IMR-90 (cell line): ENCODE measurements at regions not wholly inside any gene's neighbourhood (a gene's known extent, or its start where the extent isn't known, plus 50 kb on each side); places are given as distances from the start of the nearest gene placed in this dataset.

Experiments used
- ATAC-seq: fragments of 200-7000 bp; cut with Tn5 transposase; 2 replicates; pipeline ENCODE4 v1.9.1; 2020; ENCODE audit warnings: low read depth, mild to moderate bottlenecking, moderate library complexity
- BruUV-seq: library from RNA; stranded (reverse); fragments of 400-500 nt; replicated peaks from 2 replicates; lab custom pipeline; 2021; lab: Mats Ljungman, UMichigan
- CTCF ChIA-PET: fragments of 300-600 bp; formaldehyde crosslinking; extraction: SDS; loops from one replicate; lab custom pipeline; 2021; ENCODE audit warnings: antibody characterized with exemption; lab: Yijun Ruan, JAX
- POLR2A ChIA-PET: fragments of 300-600 bp; sonication (Branson Sonifier 250); formaldehyde crosslinking; loops from one replicate; lab custom pipeline; 2022; ENCODE audit warnings: antibody characterized with exemption; ENCODE audit not compliant: unreplicated experiment; lab: Charles Lee
- DNase-seq: peaks from one replicate; pipeline ENCODE4 v3.0.0; 2013
- H2AFZ ChIP-seq: replicated peaks from 2 replicates; pipeline ENCODE3; 2013; ENCODE audit warnings: low read length, mild to moderate bottlenecking; ENCODE audit not compliant: poor library complexity
- H2AK5ac ChIP-seq: 2 replicates; pipeline ENCODE4 v1.6.1; 2013; ENCODE audit warnings: low read depth, low read length, inconsistent platforms
- H2AK9ac ChIP-seq: replicated peaks from 2 replicates; pipeline ENCODE3; 2013; ENCODE audit warnings: mild to moderate bottlenecking, low read depth, low read length, moderate library complexity; ENCODE audit not compliant: poor library complexity
- H2BK120ac ChIP-seq: 2 replicates; pipeline ENCODE4 v1.6.1; 2013; ENCODE audit warnings: low read depth, low read length, inconsistent platforms
- H2BK15ac ChIP-seq: 3 replicates; pipeline ENCODE4 v1.6.1; 2013; ENCODE audit warnings: low read depth, low read length, inconsistent platforms
- H2BK20ac ChIP-seq: 2 replicates; pipeline ENCODE4 v1.6.1; 2013; ENCODE audit warnings: low read depth, mild to moderate bottlenecking, inconsistent platforms, low read length, moderate library complexity
- H2BK5ac ChIP-seq: 2 replicates; pipeline ENCODE4 v1.6.1; 2013; ENCODE audit warnings: mild to moderate bottlenecking, low read depth, low read length, inconsistent platforms; ENCODE audit not compliant: poor library complexity, severe bottlenecking
- H3K14ac ChIP-seq: replicated peaks from 2 replicates; pipeline ENCODE4 v1.6.1; 2013; ENCODE audit warnings: low read depth, low read length, inconsistent platforms
- H3K18ac ChIP-seq: 2 replicates; pipeline ENCODE4 v1.6.1; 2013; ENCODE audit warnings: low read depth, low read length, control low read depth
- H3K23ac ChIP-seq: 2 replicates; pipeline ENCODE4 v1.6.1; 2013; ENCODE audit warnings: low read depth, low read length, inconsistent platforms
- H3K27ac ChIP-seq: 2 replicates; pipeline ENCODE4 v1.5.1; 2013; ENCODE audit warnings: mild to moderate bottlenecking, control low read depth, low read length; ENCODE audit not compliant: insufficient read depth
- H3K27me3 ChIP-seq: 2 replicates; pipeline ENCODE4 v1.6.1; 2013; ENCODE audit warnings: low read length; ENCODE audit not compliant: control insufficient read depth, insufficient read depth
- H3K36me3 ChIP-seq: 2 replicates; pipeline ENCODE4 v1.6.1; 2013; ENCODE audit warnings: low read length, mixed read lengths; ENCODE audit not compliant: control insufficient read depth, insufficient read depth
- H3K4ac ChIP-seq: 2 replicates; pipeline ENCODE4 v1.6.1; 2013; ENCODE audit warnings: low read depth, low read length, inconsistent platforms
- H3K4me1 ChIP-seq: 2 replicates; pipeline ENCODE4 v1.6.1; 2013; ENCODE audit warnings: low read length, mixed read lengths; ENCODE audit not compliant: control insufficient read depth, insufficient read depth
- H3K4me2 ChIP-seq: 2 replicates; pipeline ENCODE4 v1.6.1; 2013; ENCODE audit warnings: low read depth, mild to moderate bottlenecking, control low read depth, low read length, moderate library complexity
- H3K4me3 ChIP-seq: 2 replicates; pipeline ENCODE4 v1.5.1; 2013; ENCODE audit warnings: low read depth, mild to moderate bottlenecking, control low read depth, low read length, moderate library complexity; ENCODE audit not compliant: insufficient read depth
- H3K56ac ChIP-seq: 2 replicates; pipeline ENCODE4 v1.6.1; 2013; ENCODE audit warnings: low read length, inconsistent platforms; ENCODE audit not compliant: insufficient read depth; ENCODE audit errors: extremely low read depth
- H3K79me1 ChIP-seq, 2 experiments: 2 replicates each; pipeline ENCODE4 v1.6.1; 2013; ENCODE audit warnings: low read length in 2 of 2, inconsistent platforms in 1 of 2, low read depth in 1 of 2
- H3K9ac ChIP-seq: 2 replicates; pipeline ENCODE4 v1.6.1; 2013; ENCODE audit warnings: low read depth, low read length, control low read depth
- H3K9me1 ChIP-seq: 2 replicates; pipeline ENCODE4 v1.6.1; 2013; ENCODE audit warnings: low read length, inconsistent platforms; ENCODE audit not compliant: insufficient read depth
- H3K9me3 ChIP-seq: 2 replicates; pipeline ENCODE4 v1.6.1; 2013; ENCODE audit warnings: low read length; ENCODE audit not compliant: control insufficient read depth, insufficient read depth
- H4K20me1 ChIP-seq: 2 replicates; pipeline ENCODE4 v1.6.1; 2013; ENCODE audit warnings: low read length, inconsistent platforms; ENCODE audit not compliant: insufficient read depth
- H4K5ac ChIP-seq: 2 replicates; pipeline ENCODE4 v1.6.1; 2013; ENCODE audit warnings: mild to moderate bottlenecking, low read depth, low read length, control low read depth
- H4K8ac ChIP-seq, 2 experiments: 2 replicates each; pipeline ENCODE4 v1.6.1; 2013; ENCODE audit warnings: low read depth in 2 of 2, low read length in 2 of 2, control low read depth in 1 of 2, inconsistent platforms in 1 of 2
- H4K91ac ChIP-seq: 2 replicates; pipeline ENCODE4 v1.6.1; 2013; ENCODE audit warnings: low read depth, low read length, inconsistent platforms; ENCODE audit not compliant: insufficient read depth
- CEBPB ChIP-seq: IDR thresholded peaks from 2 replicates; pipeline ENCODE4 v1.6.1; 2012; ENCODE audit warnings: low read depth, low read length, improper control_type of control experiment
- CHD1 ChIP-seq: IDR thresholded peaks from 2 replicates; pipeline ENCODE4 v1.6.1; 2012; ENCODE audit warnings: low read depth, low read length, improper control_type of control experiment
- MAFK ChIP-seq: IDR thresholded peaks from 2 replicates; pipeline ENCODE4 v1.6.1; 2012; ENCODE audit warnings: low read depth, low read length, improper control_type of control experiment
- MAZ ChIP-seq: IDR thresholded peaks from 2 replicates; pipeline ENCODE4 v1.6.1; 2012; ENCODE audit warnings: low read depth, mild to moderate bottlenecking, low read length, improper control_type of control experiment, moderate library complexity, borderline replicate concordance
- NFE2L2 ChIP-seq: fragments of 150-350 bp; IDR thresholded peaks from 2 replicates; pipeline ENCODE4 v1.6.1; 2016; ENCODE audit warnings: low read depth, mild to moderate bottlenecking, low read length
- RCOR1 ChIP-seq: IDR thresholded peaks from 2 replicates; pipeline ENCODE4 v1.6.1; 2012; ENCODE audit warnings: mild to moderate bottlenecking, low read length, improper control_type of control experiment; ENCODE audit not compliant: insufficient replicate concordance
- USF2 ChIP-seq: fragments of 150-350 bp; IDR thresholded peaks from 2 replicates; pipeline ENCODE4 v1.6.1; 2017; ENCODE audit warnings: mild to moderate bottlenecking, antibody characterized with exemption, low read length, low read depth
- WGBS, 2 experiments: methylation state at CpG; one replicate each; pipeline versions ENCODE4 v1.1.5 to v1.1.7; 2013; ENCODE audit warnings: missing lambda C conversion rate in 2 of 2; ENCODE audit not compliant: insufficient read length in 1 of 2; ENCODE audit errors: extremely low coverage in 2 of 2; 5-methylcytosine and 5-hydroxymethylcytosine counted together
- dilution Hi-C: fragments of 300-500 bp; cut with HindIII; formaldehyde crosslinking; loops from one replicate; pipeline ENCODE4 v1.14.3; 2018; ENCODE audit warnings: low sequenced_read_pairs; ENCODE audit not compliant: unreplicated experiment
- in situ Hi-C: fragments of 300-500 bp; cut with MboI; formaldehyde crosslinking; loops from 3 replicates; pipeline ENCODE4 v1.14.3; 2019; ENCODE audit warnings: low sequenced_read_pairs, inconsistent platforms, mixed read lengths
- intact Hi-C: fragments of 100-400 bp; cut with micrococcal nuclease; formaldehyde crosslinking; loops from 2 replicates; pipeline ENCODE4 v1.10.0; 2022
- TF ChIP-seq, protein P1 (sequence below): fragments of 150-350 bp; IDR thresholded peaks from 2 replicates; pipeline ENCODE4 v1.6.1; 2016; ENCODE audit warnings: low read depth, mild to moderate bottlenecking, low read length, moderate library complexity, borderline replicate concordance

GRCh38 chr18:5031216-5031615 lies 165.8 kb downstream of the AKAIN1 start:
- H3K9ac ChIP-seq: no peak overlapping the region
- no peak overlapping the region for H2AK5ac ChIP-seq
- H3K56ac ChIP-seq: no peak overlapping the region
- dilution Hi-C loops (no loop called here), in situ Hi-C loops (no loop called here), intact Hi-C loops (no loop called here)
- H3K9me1 ChIP-seq: no peaks in the 10 kb centered on the region
- peaks cover 3% of the 10 kb centered on the region; the same call in 1 of the 2 replicates for H3K9me3 ChIP-seq
- no peak overlapping the region for H4K5ac ChIP-seq
- no peak overlapping the region for H3K14ac ChIP-seq
- no peak overlapping the region for H3K18ac ChIP-seq
- H2BK20ac ChIP-seq: no peak overlapping the region
- no peaks in the 10 kb centered on the region for H4K20me1 ChIP-seq
- WGBS, 2 experiments: no CpG with 5 or more reads among the region's 2 CpGs
- H3K27me3 ChIP-seq: no peaks in the 10 kb centered on the region
- no peak overlapping the region for H3K4me3 ChIP-seq
- no peak overlapping the region for H3K23ac ChIP-seq
- BruUV-seq: no TSS peak
- ChIA-PET POLR2A (no interaction called here), CTCF (interaction anchor here (0.6 kb wide), 1 partner anchor 821 kb away, joined by 3 read pairs; no protein-coding TSS in a partner anchor)
- H2AFZ ChIP-seq: no peak overlapping the region
- no peak overlapping the region for H4K8ac ChIP-seq
- ATAC-seq (no peak), DNase-seq (no peak)
- H3K4me2 ChIP-seq: no peak overlapping the region
- H2AK9ac ChIP-seq: no peak overlapping the region
- no peak overlapping the region for H3K27ac ChIP-seq
- H4K91ac ChIP-seq: no peak overlapping the region
- no peaks in the 10 kb centered on the region for H3K4me1 ChIP-seq
- H2BK5ac ChIP-seq: no peak overlapping the region
- no peaks in the 10 kb centered on the region for H3K79me1 ChIP-seq
- no peak overlapping the region for H2BK120ac ChIP-seq
- no peak for TF ChIP-seq NFE2L2
- TF ChIP-seq CHD1: no peak
- TF ChIP-seq CEBPB: no peak
- TF ChIP-seq, protein P1, sequence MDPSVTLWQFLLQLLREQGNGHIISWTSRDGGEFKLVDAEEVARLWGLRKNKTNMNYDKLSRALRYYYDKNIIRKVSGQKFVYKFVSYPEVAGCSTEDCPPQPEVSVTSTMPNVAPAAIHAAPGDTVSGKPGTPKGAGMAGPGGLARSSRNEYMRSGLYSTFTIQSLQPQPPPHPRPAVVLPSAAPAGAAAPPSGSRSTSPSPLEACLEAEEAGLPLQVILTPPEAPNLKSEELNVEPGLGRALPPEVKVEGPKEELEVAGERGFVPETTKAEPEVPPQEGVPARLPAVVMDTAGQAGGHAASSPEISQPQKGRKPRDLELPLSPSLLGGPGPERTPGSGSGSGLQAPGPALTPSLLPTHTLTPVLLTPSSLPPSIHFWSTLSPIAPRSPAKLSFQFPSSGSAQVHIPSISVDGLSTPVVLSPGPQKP: no peak
- no peak for TF ChIP-seq USF2
- TF ChIP-seq RCOR1: no peak
- TF ChIP-seq MAFK: no peak
- no peak for TF ChIP-seq MAZ
- no peak overlapping the region for H2BK15ac ChIP-seq
- H3K36me3 ChIP-seq: no peaks in the 10 kb centered on the region
- no peak overlapping the region for H3K4ac ChIP-seq
